ENCODE measurements at regions not wholly inside any gene's neighbourhood (a gene's known extent, or its start where the extent isn't known, plus 50 kb on each side); places are given as distances from the start of the nearest gene placed in this dataset.

DNA sequence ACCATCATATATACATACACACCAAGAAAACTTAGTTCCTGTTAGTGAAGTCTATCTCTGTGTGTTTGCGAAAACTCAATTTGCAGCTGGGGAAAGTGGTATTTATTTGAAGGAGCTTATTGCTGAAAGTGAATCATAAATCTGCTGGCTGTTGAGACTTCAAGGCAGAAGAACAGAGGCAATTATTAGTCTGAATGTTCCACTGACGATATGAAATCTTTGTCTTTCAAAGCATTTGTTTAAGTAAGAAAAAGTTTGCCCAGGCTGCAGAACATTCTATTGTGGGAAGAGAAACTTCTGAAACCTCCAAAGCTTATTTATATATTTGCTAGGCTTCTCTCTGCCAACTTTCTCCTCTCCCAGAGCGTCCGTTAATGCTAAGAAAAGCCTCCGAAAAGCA is 255.7 kb upstream of the TMPO start:
- TF ChIP-seq, protein P1, sequence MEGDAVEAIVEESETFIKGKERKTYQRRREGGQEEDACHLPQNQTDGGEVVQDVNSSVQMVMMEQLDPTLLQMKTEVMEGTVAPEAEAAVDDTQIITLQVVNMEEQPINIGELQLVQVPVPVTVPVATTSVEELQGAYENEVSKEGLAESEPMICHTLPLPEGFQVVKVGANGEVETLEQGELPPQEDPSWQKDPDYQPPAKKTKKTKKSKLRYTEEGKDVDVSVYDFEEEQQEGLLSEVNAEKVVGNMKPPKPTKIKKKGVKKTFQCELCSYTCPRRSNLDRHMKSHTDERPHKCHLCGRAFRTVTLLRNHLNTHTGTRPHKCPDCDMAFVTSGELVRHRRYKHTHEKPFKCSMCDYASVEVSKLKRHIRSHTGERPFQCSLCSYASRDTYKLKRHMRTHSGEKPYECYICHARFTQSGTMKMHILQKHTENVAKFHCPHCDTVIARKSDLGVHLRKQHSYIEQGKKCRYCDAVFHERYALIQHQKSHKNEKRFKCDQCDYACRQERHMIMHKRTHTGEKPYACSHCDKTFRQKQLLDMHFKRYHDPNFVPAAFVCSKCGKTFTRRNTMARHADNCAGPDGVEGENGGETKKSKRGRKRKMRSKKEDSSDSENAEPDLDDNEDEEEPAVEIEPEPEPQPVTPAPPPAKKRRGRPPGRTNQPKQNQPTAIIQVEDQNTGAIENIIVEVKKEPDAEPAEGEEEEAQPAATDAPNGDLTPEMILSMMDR (IDR thresholded peaks at IDR 0.05 in 4 of 5, conservative IDR thresholded peaks at IDR 0.05 in 1 of 5) = no peak
- TF ChIP-seq POLR2A (IDR thresholded peaks at IDR 0.05) = no peak
